ENCODE measurements at regions not wholly inside any gene's neighbourhood (a gene's known extent, or its start where the extent isn't known, plus 50 kb on each side); places are given as distances from the start of the nearest gene placed in this dataset.

DNA sequence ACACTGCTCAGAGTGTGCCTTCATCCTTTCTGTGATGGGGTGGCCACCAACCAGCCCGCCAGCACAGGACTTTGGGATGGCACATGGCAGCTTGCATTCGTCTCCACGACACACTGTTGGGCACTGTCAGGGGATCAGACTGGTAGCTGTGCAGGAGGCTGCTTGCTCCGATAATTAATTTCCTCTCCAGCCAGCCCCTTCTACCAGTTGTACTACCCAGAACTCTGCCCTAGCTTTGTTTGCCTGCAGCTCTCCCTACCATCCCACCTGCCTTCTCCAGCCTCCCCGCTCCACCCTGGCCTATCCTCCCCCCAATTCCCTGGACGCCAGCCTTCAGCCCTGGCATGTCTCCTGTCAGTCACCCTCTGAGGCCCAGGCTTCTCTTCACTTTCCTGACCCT is 228.3 kb downstream of the TSHZ3 start:
- DNase-seq (ENCODE audit: low spot score): no peak

DNA sequence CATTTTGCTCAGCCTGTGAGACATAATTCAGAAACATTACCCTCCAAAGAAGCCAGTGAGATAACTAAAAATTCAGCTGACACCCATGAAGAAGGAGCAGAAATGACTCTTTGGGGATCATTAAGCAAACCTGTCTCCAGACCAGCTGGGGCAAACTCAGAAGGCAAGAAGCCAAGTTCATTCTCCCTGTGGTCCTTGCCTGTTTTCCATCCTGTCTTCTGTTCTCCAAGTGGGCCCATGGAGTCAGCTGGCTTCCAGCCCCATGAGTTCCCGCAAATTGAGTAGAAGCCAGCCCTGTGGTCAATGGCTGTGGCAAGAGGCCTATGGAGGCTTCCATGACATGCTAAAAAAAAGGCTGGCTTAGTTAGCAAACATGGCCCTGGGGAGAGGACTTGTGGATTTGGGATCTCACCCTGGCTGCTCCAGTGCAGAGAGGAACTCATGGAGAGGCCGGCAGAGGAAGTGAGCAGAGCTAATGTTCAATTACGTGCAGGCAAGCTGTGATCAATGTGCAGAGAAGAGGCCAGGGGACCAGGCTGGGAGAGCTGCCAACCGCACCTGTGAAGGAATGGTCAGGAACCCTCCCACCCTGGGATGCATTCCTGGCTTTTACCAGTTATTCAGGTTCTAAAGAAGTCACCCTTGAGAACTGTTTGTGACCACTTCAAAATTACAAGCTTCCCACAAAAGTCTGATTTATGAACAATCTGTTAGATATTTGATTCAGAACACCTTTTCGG is 229.1 kb downstream of the TSHZ3 start:
- DNase-seq (ENCODE audit: low spot score): no peak

GRCh38 chr19:31118986-31119385 is 230.2 kb downstream of the TSHZ3 start:
- no peak for DNase-seq (ENCODE audit: low spot score)

GRCh38 chr19:31118287-31118955 is 230.8 kb downstream of the TSHZ3 start:
- DNase-seq (ENCODE audit: low spot score): no peak

DNA sequence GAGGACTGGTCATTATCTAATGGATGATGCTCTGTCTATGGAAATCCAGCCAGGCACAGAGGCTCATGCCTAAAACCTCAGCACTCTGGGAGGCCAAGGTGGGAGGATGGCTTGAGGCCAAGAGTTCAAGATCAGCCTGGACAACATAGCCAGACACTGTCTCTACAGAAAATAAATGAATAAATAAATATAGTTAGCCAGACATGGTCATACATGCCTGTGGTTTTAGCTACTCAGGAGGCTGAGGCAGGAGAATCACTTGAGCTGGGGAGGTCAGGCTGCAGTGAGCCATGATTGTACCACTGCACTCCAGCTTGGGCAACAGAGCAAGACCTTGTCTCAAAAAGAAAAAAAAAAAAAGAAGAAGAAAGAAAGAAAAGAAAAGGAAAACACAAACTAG is 234.7 kb downstream of the TSHZ3 start:
- no peak for DNase-seq (ENCODE audit: low spot score)

DNA sequence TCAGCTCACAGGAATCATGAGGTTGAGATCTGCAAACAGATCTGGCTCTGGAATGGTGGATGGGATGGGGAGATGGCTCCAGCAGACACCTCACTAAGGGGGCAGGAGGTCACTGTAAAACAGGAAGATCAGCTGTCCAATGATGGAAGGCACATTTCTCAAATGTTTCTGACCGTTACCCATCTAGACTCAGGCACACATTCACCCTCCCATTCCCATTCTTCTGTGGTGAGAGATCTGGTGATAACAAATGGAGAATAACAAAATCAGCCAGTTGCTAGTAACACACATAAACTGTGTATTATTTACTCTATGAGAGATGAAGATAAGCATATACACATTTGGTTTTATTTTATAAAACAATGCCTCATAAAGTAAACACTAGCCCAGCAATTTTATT is 235.9 kb downstream of the TSHZ3 start:
- peak; percentile 55 for DNase-seq (ENCODE audit: low spot score)

- no peak for DNase-seq (ENCODE audit: low spot score)
These were observed 237.1 kb downstream of the TSHZ3 start for GRCh38 chr19:31112158-31112557.

GRCh38 chr19:31111741-31112140 is 237.5 kb downstream of the TSHZ3 start:
- DNase-seq (ENCODE audit: low spot score): no peak

DNA sequence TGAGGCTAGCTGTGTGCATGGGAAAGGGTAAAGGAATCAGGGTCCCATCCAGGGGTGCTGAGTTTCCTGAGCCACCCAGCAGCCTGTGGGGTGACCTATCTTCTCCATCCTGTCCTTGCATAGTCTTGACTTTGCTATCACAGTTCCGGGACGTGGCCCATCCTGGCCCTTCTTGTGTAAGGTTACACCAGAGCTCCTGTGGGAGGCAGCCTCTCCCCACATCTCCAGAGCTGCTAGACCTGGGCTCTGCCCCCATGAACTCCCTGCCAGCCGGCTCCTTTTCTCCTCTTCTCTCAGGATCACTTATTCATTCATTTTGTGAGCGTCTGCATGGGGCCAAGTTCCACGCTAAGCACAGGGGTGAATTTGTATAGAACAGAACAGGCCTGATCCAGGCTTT is 238.9 kb downstream of the TSHZ3 start:
- DNase-seq (ENCODE audit: low spot score): peak; percentile 6

- DNase-seq (ENCODE audit: low spot score): peak; percentile 21
These were observed 239.6 kb downstream of the TSHZ3 start for GRCh38 chr19:31109636-31110035.

GRCh38 chr19:31107096-31107495 is 242.1 kb downstream of the TSHZ3 start:
- DNase-seq (ENCODE audit: low spot score): no peak

DNA sequence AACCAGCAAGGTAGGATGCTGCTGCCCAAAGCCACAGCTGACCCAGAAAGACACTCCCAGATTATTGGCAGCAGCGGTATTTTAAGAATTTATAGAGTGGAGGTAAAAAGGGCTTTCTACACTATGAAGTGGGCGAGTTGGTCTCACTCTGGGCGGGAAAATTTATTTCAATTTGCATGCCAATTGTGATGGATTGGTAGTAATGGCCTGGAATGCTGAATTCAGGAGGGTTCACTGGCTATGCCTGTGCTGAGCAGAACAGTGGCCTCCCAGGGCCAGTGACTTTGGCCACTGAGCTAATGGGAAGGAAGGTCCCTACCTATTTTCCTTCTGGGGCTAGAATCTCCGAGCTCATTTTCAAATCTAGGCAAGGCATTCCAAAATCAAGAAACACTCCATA is 243.5 kb downstream of the TSHZ3 start:
- no peak for DNase-seq (ENCODE audit: low spot score)

DNA sequence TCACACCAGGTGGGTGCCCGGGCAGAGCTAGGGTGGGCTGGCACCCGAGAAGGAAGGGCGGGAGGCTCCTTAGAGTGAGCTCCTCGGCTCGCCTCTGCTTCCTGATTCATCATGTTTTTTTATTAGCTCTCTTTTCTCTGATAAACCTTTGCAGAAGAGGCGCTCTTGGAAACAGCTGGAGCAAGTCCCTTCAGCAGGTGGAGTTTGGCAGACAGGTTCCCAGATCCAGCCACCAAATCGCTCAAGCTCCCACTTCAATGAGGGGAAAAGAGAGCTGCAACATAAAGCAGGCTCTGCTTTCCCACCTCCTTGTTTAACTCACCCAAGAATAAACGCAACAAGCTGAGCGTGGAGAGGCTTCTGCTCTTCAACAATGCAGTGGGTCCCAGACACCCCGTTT is 244.8 kb downstream of the TSHZ3 start:
- no peak for DNase-seq (ENCODE audit: low spot score)

DNA sequence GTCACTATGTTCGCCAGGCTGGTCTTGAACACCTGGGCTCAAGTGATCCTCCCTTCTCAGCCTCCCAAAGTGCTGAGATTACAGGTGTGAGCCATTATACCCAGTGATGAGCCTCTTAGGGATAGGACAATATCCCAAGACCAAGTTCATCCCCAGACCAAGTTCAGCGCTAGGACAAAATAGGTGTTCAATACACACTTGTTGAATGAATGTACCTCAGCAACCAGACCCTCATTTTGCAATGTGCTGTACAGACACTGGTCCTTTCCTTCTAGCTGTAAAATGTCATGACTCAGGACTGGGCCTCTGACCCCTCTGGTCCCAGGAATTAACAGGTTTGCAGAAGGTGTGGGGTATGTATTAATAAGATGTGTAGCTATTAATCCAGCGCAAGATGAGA is 246.0 kb downstream of the TSHZ3 start:
- DNase-seq (ENCODE audit: low spot score): no peak

- DNase-seq (ENCODE audit: low spot score): no peak
These were observed 246.6 kb downstream of the TSHZ3 start for GRCh38 chr19:31102674-31103073.

GRCh38 chr19:31100981-31101380 is 248.3 kb downstream of the TSHZ3 start:
- no peak for DNase-seq (ENCODE audit: low spot score)

DNA sequence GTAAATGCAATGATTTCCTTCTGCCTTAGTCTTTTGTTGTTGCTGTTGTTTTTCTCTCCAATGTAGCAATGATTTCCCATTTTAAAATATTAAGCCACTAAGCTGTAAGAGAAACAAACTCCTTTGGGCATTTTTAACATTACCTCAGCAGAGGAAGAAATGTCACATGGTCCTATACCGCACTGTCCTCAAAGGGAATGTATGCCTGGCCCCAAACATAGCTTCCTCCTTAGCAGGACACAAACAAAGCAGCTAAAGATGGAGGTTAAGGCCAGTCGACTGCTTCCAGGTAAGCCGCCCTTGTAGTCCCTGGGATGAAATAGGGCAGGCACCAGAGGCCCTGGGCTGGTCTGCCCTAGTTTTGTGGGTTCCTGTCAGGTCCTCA is 249.0 kb downstream of the TSHZ3 start:
- no peak for DNase-seq (ENCODE audit: low spot score)

GRCh38 chr19:31099515-31100205 is 249.6 kb downstream of the TSHZ3 start:
- DNase-seq (ENCODE audit: low spot score): peak; percentile 9

- DNase-seq (ENCODE audit: low spot score): no peak
These were observed 250.4 kb downstream of the TSHZ3 start for GRCh38 chr19:31098836-31099235.

- DNase-seq (ENCODE audit: low spot score): no peak
These were observed 252.2 kb downstream of the TSHZ3 start for GRCh38 chr19:31096935-31097545.

- no peak for DNase-seq (ENCODE audit: low spot score)
These were observed 253.0 kb downstream of the TSHZ3 start for GRCh38 chr19:31096062-31096830.

All from A172 (cell line).